SK-N-SH (cell line): ENCODE measurements at regions not wholly inside any gene's neighbourhood (a gene's known extent, or its start where the extent isn't known, plus 50 kb on each side); places are given as distances from the start of the nearest gene placed in this dataset.

Source experiments
- CHD2 ChIP-seq: fragments of 150-350 bp; IDR thresholded peaks from 2 replicates; pipeline ENCODE4 v1.6.1; 2018; ENCODE audit warnings: low read length; ENCODE audit not compliant: partially characterized antibody
- CTCF ChIP-seq: fragments of 200-600 bp; sonication (generic); IDR thresholded peaks from 2 replicates; pipeline ENCODE4 v1.6.1; 2017; ENCODE audit warnings: antibody characterized with exemption, mild to moderate bottlenecking, moderate library complexity
- EP300 ChIP-seq, 2 experiments: IDR thresholded peaks; 2 replicates each; pipeline versions ENCODE4 v1.4.0 to v1.6.1; 2012; ENCODE audit warnings: borderline replicate concordance in 1 of 2, low read depth in 1 of 2, low read length in 1 of 2
- FOXJ3 ChIP-seq: sonication (generic); formaldehyde crosslinking; IDR thresholded peaks from 2 replicates; pipeline ENCODE4 v1.5.1; 2020; ENCODE audit warnings: mild to moderate bottlenecking, missing genetic modification reagents
- MXI1 ChIP-seq: IDR thresholded peaks from 2 replicates; pipeline ENCODE4 v1.6.1; 2012; ENCODE audit warnings: mild to moderate bottlenecking, low read depth, low read length, improper control_type of control experiment
- NRF1 ChIP-seq: IDR thresholded peaks from 2 replicates; pipeline ENCODE4 v1.6.1; 2012; ENCODE audit warnings: low read depth, mild to moderate bottlenecking, low read length
- POLR2AphosphoS5 ChIP-seq: IDR thresholded peaks from 2 replicates; pipeline ENCODE4 v1.6.1; 2012; ENCODE audit warnings: low read depth, low read length
- RCOR1 ChIP-seq: fragments of 150-350 bp; IDR thresholded peaks from 2 replicates; pipeline ENCODE4 v1.6.1; 2017; ENCODE audit warnings: antibody characterized with exemption, low read length
- REST ChIP-seq: IDR thresholded peaks from 2 replicates; pipeline ENCODE4 v1.6.1; 2012; ENCODE audit warnings: mild to moderate bottlenecking, low read depth, low read length, moderate library complexity
- TAF1 ChIP-seq: IDR thresholded peaks from 2 replicates; pipeline ENCODE4 v1.6.1; 2012; ENCODE audit warnings: low read depth, mild to moderate bottlenecking, low read length, moderate library complexity, borderline replicate concordance

GRCh38 chr2:228263156-228263555 is 81.7 kb upstream of the SPHKAP start:
- TF ChIP-seq CTCF, result no peak
- no peak for TF ChIP-seq CHD2
- TF ChIP-seq REST, result no peak
- no peak for TF ChIP-seq TAF1
- TF ChIP-seq POLR2AphosphoS5, result no peak
- TF ChIP-seq FOXJ3 (CRISPR knock-in tag), result no peak
- TF ChIP-seq MXI1, result no peak
- no peak for TF ChIP-seq RCOR1
- no peak for TF ChIP-seq EP300 (IDR thresholded peaks at IDR 0.05; ENCODE audit: borderline replicate concordance in 1 of 2, low read depth in 1 of 2, low read length in 1 of 2)
- TF ChIP-seq NRF1, result no peak
